Endothelial cell of umbilical vein (primary cell): ENCODE measurements at regions not wholly inside any gene's neighbourhood (a gene's known extent, or its start where the extent isn't known, plus 50 kb on each side); places are given as distances from the start of the nearest gene placed in this dataset.

Source experiments
- BruUV-seq: library from RNA; stranded (reverse); fragments of 400-500 nt; replicated peaks from 2 replicates; lab custom pipeline; 2021; lab: Mats Ljungman, UMichigan
- CTCF ChIA-PET: fragments of 300-600, 350-600 bp; sonication (Branson Sonifier 250); formaldehyde crosslinking; loops from one replicate; lab custom pipeline; 2021; ENCODE audit warnings: antibody characterized with exemption, inconsistent platforms; lab: Charles Lee
- POLR2A ChIA-PET: fragments of 300-600, 350-600 bp; sonication (Branson Sonifier 250); formaldehyde crosslinking; loops from one replicate; lab custom pipeline; 2021; ENCODE audit warnings: antibody characterized with exemption, inconsistent platforms; lab: Charles Lee
- DNase-seq: peaks from one replicate; pipeline ENCODE4 v3.0.0-alpha.2; 2011; ENCODE audit warnings: low read depth, low spot score
- FAIRE-seq: peaks from 2 replicates; lab custom pipeline; 2011; peaks lifted over from hg19 to GRCh38; lab: Jason Lieb, UNC
- H2AFZ ChIP-seq: 2 replicates; pipeline ENCODE4 v1.6.0; 2012; ENCODE audit warnings: low read depth, low read length, control low read depth, inconsistent platforms
- H3K27ac ChIP-seq: 2 replicates; pipeline ENCODE4 v1.5.1; 2011; ENCODE audit warnings: low read depth, mild to moderate bottlenecking, control low read depth, low read length, moderate library complexity; ENCODE audit not compliant: insufficient read depth
- H3K27me3 ChIP-seq, 2 experiments: 2 replicates each; pipeline versions ENCODE4 v1.6.0 to v1.6.1; 2011; ENCODE audit warnings: low read length in 2 of 2, mixed read lengths in 1 of 2; ENCODE audit not compliant: control insufficient read depth in 2 of 2, insufficient read depth in 2 of 2
- H3K36me3 ChIP-seq, 2 experiments: 2 replicates in 1 of 2; 3 replicates in 1 of 2; pipeline ENCODE4 v1.5.1; 2011; ENCODE audit warnings: low read length in 2 of 2, mild to moderate bottlenecking in 1 of 2, moderate library complexity in 1 of 2; ENCODE audit not compliant: control insufficient read depth in 2 of 2, insufficient read depth in 2 of 2; ENCODE audit errors: extremely low read depth in 1 of 2
- H3K4me1 ChIP-seq: 3 replicates; pipeline ENCODE4 v1.5.1; 2011; ENCODE audit warnings: mild to moderate bottlenecking, low read length; ENCODE audit not compliant: control insufficient read depth, insufficient read depth; ENCODE audit errors: extremely low read depth
- H3K4me2 ChIP-seq: 2 replicates; pipeline ENCODE4 v1.6.1; 2011; ENCODE audit warnings: low read length, control low read depth, mixed read lengths; ENCODE audit not compliant: insufficient read depth
- H3K4me3 ChIP-seq, 3 experiments: fragments of 200-600 bp in 1 of 3; sonication (generic), shearing (Covaris generic) in 1 of 3; replicated peaks in 1 of 3; 2 replicates each; pipeline ENCODE4 v1.5.1; 2011 to 2016; ENCODE audit warnings: control low read depth in 3 of 3, low read length in 3 of 3, mild to moderate bottlenecking in 2 of 3, inconsistent platforms in 1 of 3, low read depth in 1 of 3, moderate library complexity in 1 of 3; ENCODE audit not compliant: insufficient read depth in 1 of 3
- H3K79me2 ChIP-seq: 2 replicates; pipeline ENCODE4 v1.6.0; 2012; ENCODE audit warnings: low read length, inconsistent platforms; ENCODE audit not compliant: control insufficient read depth, insufficient read depth
- H3K9ac ChIP-seq: replicated peaks from 2 replicates; pipeline ENCODE3; 2011; ENCODE audit warnings: low read length, control low read depth; ENCODE audit not compliant: insufficient read depth; ENCODE audit errors: extremely low read depth
- H3K9me1 ChIP-seq: replicated peaks from 3 replicates; pipeline ENCODE4 v1.6.0; 2011; ENCODE audit warnings: mild to moderate bottlenecking, low read length; ENCODE audit not compliant: control insufficient read depth, insufficient read depth; ENCODE audit errors: extremely low read depth
- H3K9me3 ChIP-seq: replicated peaks from 2 replicates; pipeline ENCODE4 v1.5.1; 2012; ENCODE audit warnings: low read length, inconsistent platforms; ENCODE audit not compliant: control insufficient read depth, insufficient read depth
- H4K20me1 ChIP-seq: replicated peaks from 2 replicates; pipeline ENCODE3; 2011; ENCODE audit warnings: mild to moderate bottlenecking, low read length; ENCODE audit not compliant: control insufficient read depth, insufficient read depth; ENCODE audit errors: extremely low read depth
- CTCF ChIP-seq, 2 donors: IDR thresholded peaks; 1 replicate in 1 of 2; 2 replicates in 1 of 2; pipeline ENCODE4 v1.5.1; 2011; ENCODE audit warnings: low read length in 2 of 2, mild to moderate bottlenecking in 2 of 2, moderate library complexity in 2 of 2, control low read depth in 1 of 2, inconsistent platforms in 1 of 2, low read depth in 1 of 2; ENCODE audit not compliant: insufficient read depth in 1 of 2; ENCODE audit errors: extremely low read depth in 1 of 2
- EZH2 ChIP-seq: IDR thresholded peaks from 2 replicates; pipeline ENCODE4 v1.6.1; 2012; ENCODE audit warnings: borderline replicate concordance, low read depth, mild to moderate bottlenecking, moderate library complexity, low read length, inconsistent platforms; ENCODE audit not compliant: severe bottlenecking
- FOS ChIP-seq: IDR thresholded peaks from 2 replicates; pipeline ENCODE4 v1.6.1; 2011; ENCODE audit warnings: mild to moderate bottlenecking, low read length, moderate library complexity, borderline replicate concordance; ENCODE audit not compliant: insufficient read depth
- GATA2 ChIP-seq: IDR thresholded peaks from 2 replicates; pipeline ENCODE4 v1.7.0; 2011; ENCODE audit warnings: low read depth, mild to moderate bottlenecking, moderate library complexity, mixed read lengths, low read length; ENCODE audit not compliant: insufficient read length, insufficient read depth
- JUN ChIP-seq: IDR thresholded peaks from 2 replicates; pipeline ENCODE4 v1.6.1; 2011; ENCODE audit warnings: borderline replicate concordance, low read depth; ENCODE audit not compliant: insufficient read length, insufficient read depth
- MAX ChIP-seq: IDR thresholded peaks from 2 replicates; pipeline ENCODE4 v1.6.1; 2011; ENCODE audit not compliant: insufficient read depth, insufficient read length
- MYC ChIP-seq: IDR thresholded peaks from one replicate; pipeline ENCODE4 v1.6.1; 2011; ENCODE audit warnings: mild to moderate bottlenecking, low read depth, low read length
- POLR2A ChIP-seq: IDR thresholded peaks from 2 replicates; pipeline ENCODE4 v1.6.1; 2012; ENCODE audit warnings: low read depth, mild to moderate bottlenecking, control low read depth, low read length
- POLR2AphosphoS5 ChIP-seq: IDR thresholded peaks from 2 replicates; pipeline ENCODE4 v1.6.1; 2012; ENCODE audit warnings: low read depth, mild to moderate bottlenecking, control low read depth, low read length, moderate library complexity; ENCODE audit not compliant: insufficient read depth
- dilution Hi-C: fragments of 300-500 bp; cut with MboI; formaldehyde crosslinking; loops from one replicate; pipeline ENCODE4 v1.15.0; 2019; ENCODE audit warnings: low sequenced_read_pairs; ENCODE audit not compliant: extremely low pct_ligation_motif_present
- intact Hi-C: fragments of 100-400 bp; cut with micrococcal nuclease; formaldehyde crosslinking; loops from one replicate; pipeline ENCODE4 v1.10.0; 2022

- no peak overlapping the region for H2AFZ ChIP-seq
- no peaks in the 10 kb centered on the region for H3K9me3 ChIP-seq
- H3K27ac ChIP-seq: peak overlapping the region; percentile 82
- no peak overlapping the region for H3K9ac ChIP-seq
- no peaks in the 10 kb centered on the region for H4K20me1 ChIP-seq
- intact Hi-C loops: loop anchor here (1.0 to 5.0 kb wide), 4 partner anchors 58 to 116 kb away; no protein-coding TSS in a partner anchor
- dilution Hi-C loops: no loop called here
- DNase-seq (no peak), FAIRE-seq (no peak)
- peaks cover 12% of the 10 kb centered on the region for H3K4me1 ChIP-seq
- no peaks in the 10 kb centered on the region for H3K9me1 ChIP-seq
- POLR2A ChIA-PET: no interaction called here
- H3K27me3 ChIP-seq: no peaks in the 10 kb centered on the region
- no peak overlapping the region for H3K4me2 ChIP-seq
- BruUV-seq: no TSS peak
- H3K79me2 ChIP-seq: no peaks in the 10 kb centered on the region
- TF ChIP-seq JUN (no peak), MYC (no peak), POLR2A (no peak), EZH2 (no peak), POLR2AphosphoS5 (no peak), MAX (no peak), CTCF (IDR thresholded peaks at IDR 0.05; ENCODE audit: extremely low read depth in 1 of 2, insufficient read depth in 1 of 2, low read depth in 1 of 2, low read length in 2 of 2) (no peak), FOS (no peak), GATA2 (no peak)
- no peak overlapping the region for H3K4me3 ChIP-seq
- CTCF ChIA-PET: interaction anchor here (1.5 kb wide), 1 partner anchor 99 kb away, joined by 3 read pairs; no protein-coding TSS in a partner anchor
- H3K36me3 ChIP-seq: no peaks in the 10 kb centered on the region
These were observed 118.7 kb upstream of the FST start for GRCh38 chr5:53361708-53362107.
